Kidney glomerular epithelial cell (primary cell): ENCODE measurements at regions not wholly inside any gene's neighbourhood (a gene's known extent, or its start where the extent isn't known, plus 50 kb on each side); places are given as distances from the start of the nearest gene placed in this dataset.
A peak's percentile ranks its signal among the peaks of the same experiment; 100 is the strongest.
"Not testable (repeated sequence)": the region's sequence is repeated elsewhere in the genome, so short reads cannot be mapped to it uniquely, and the experiment has no call there.

Experiments
- DNase-seq: peaks from one replicate; lab custom pipeline; 2025; lab: John Stamatoyannopoulos, UW

- DNase-seq = peak; percentile 28
Observed at GRCh38 chr1:184888505-184888904, 85.8 kb downstream of the NIBAN1 start.

- peak; percentile 32 for DNase-seq
Observed at GRCh38 chr1:184882957-184883815, 91.1 kb downstream of the NIBAN1 start.

- DNase-seq = no peak
Observed at GRCh38 chr1:184881941-184882913, 92.1 kb downstream of the NIBAN1 start.

- DNase-seq = no peak
Observed at GRCh38 chr1:184879876-184880557, 94.3 kb downstream of the NIBAN1 start.

- no peak for DNase-seq
Observed at GRCh38 chr1:184878602-184879001, 95.7 kb downstream of the NIBAN1 start.

GRCh38 chr1:184878002-184878401 is 96.3 kb downstream of the NIBAN1 start:
- no peak for DNase-seq

GRCh38 chr1:184876015-184876414 is 98.3 kb downstream of the NIBAN1 start:
- not testable (repeated sequence) for DNase-seq

GRCh38 chr1:184875218-184875617 is 99.1 kb downstream of the NIBAN1 start:
- no peak for DNase-seq

GRCh38 chr1:184870319-184870718 is 104.0 kb downstream of the NIBAN1 start:
- no peak for DNase-seq

- no peak for DNase-seq
Observed at GRCh38 chr1:184867866-184868689, 106.2 kb downstream of the NIBAN1 start.

GRCh38 chr1:184866991-184867788 is 107.1 kb downstream of the NIBAN1 start:
- DNase-seq = peak; percentile 68

GRCh38 chr1:184866586-184866985 is 107.7 kb downstream of the NIBAN1 start:
- no peak for DNase-seq

- DNase-seq = no peak
Observed at GRCh38 chr1:184865831-184866230, 108.5 kb downstream of the NIBAN1 start.

GRCh38 chr1:184861755-184862336 is 107.2 kb upstream of the EDEM3 start:
- no peak for DNase-seq

GRCh38 chr1:184860985-184861754 is 106.5 kb upstream of the EDEM3 start:
- DNase-seq = no peak

- DNase-seq = no peak
Observed at GRCh38 chr1:184860535-184860934, 105.9 kb upstream of the EDEM3 start.

- DNase-seq = no peak
Observed at GRCh38 chr1:184859381-184860105, 104.9 kb upstream of the EDEM3 start.

GRCh38 chr1:184858288-184858687 is 103.6 kb upstream of the EDEM3 start:
- no peak for DNase-seq
